Effector memory CD8-positive, alpha-beta T cell (primary cell): ENCODE measurements at regions not wholly inside any gene's neighbourhood (a gene's known extent, or its start where the extent isn't known, plus 50 kb on each side); places are given as distances from the start of the nearest gene placed in this dataset.

Source experiments
- ATAC-seq: fragments of 150-1000 bp; cut with Tn5 transposase; replicated peaks from 2 replicates; pipeline ENCODE4 v1.10.0; 2021; ENCODE audit warnings: mild to moderate bottlenecking, moderate library complexity
- DNase-seq, 3 experiments: peaks; one replicate each; pipeline ENCODE4 v3.0.0; 2021
- H3K27ac Mint-ChIP-seq, 2 donors: one replicate each; pipeline ENCODE4 v1.8.0; 2022; ENCODE audit warnings: mild to moderate bottlenecking in 2 of 2, mixed read lengths in 2 of 2, moderate library complexity in 2 of 2
- H3K27me3 Mint-ChIP-seq, 2 donors: one replicate each; pipeline ENCODE4 v1.8.0; 2022; ENCODE audit warnings: mixed read lengths in 2 of 2
- H3K36me3 Mint-ChIP-seq: one replicate; pipeline ENCODE4 v1.8.0; 2022; ENCODE audit warnings: mild to moderate bottlenecking, moderate library complexity, mixed read lengths; ENCODE audit not compliant: insufficient read depth
- H3K4me1 Mint-ChIP-seq, 2 donors: one replicate each; pipeline ENCODE4 v1.8.0; 2022; ENCODE audit warnings: low read depth in 2 of 2, mixed read lengths in 2 of 2
- H3K4me3 Mint-ChIP-seq, 2 donors: one replicate each; pipeline ENCODE4 v1.8.0; 2022; ENCODE audit warnings: mild to moderate bottlenecking in 2 of 2, mixed read lengths in 2 of 2, moderate library complexity in 2 of 2
- H3K9me3 Mint-ChIP-seq, 2 donors: one replicate each; pipeline ENCODE4 v1.8.0; 2022; ENCODE audit warnings: mixed read lengths in 2 of 2

GRCh38 chr13:74979703-74980102 lies 502.3 kb downstream of the TBC1D4 start:
- Mint-ChIP-seq H3K27me3 (peaks cover 22 to 26% of the 10 kb centered on the region in 2 donors), H3K4me1 (peaks cover 4 to 5% of the 10 kb centered on the region in 2 donors), H3K36me3 (no peaks in the 10 kb centered on the region), H3K4me3 (no peak overlapping the region), H3K27ac (no peak overlapping the region), H3K9me3 (peaks cover 0 to 3% of the 10 kb centered on the region in 2 donors)
- ATAC-seq, result no peak
- no peak for DNase-seq

DNA sequence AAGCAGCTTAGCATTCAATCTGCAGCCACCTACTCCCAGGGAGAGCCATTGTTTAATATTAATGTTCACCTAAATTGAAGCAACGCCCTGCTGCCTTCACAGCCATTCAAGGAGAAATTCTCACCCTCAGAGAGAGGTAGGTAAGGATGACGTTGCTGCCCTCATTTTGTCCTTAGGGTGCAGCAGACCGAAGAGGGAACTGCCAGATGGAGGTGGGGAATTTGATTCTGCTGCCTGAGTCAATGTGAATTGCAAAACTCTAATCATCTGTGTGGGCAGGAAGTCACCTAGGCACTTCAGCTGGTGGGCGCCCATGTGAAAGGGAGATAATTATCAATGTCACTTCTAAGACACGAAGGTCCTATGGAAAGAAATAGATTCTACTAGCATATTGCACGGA lies 503.4 kb downstream of the TBC1D4 start:
- Mint-ChIP-seq H3K9me3 (peaks cover 0 to 3% of the 10 kb centered on the region in 2 donors), H3K27ac (no peak overlapping the region), H3K4me1 (peaks cover 4 to 5% of the 10 kb centered on the region in 2 donors), H3K27me3 (peaks cover 22 to 28% of the 10 kb centered on the region in 2 donors), H3K4me3 (no peak overlapping the region), H3K36me3 (no peaks in the 10 kb centered on the region)
- DNase-seq (no peak), ATAC-seq (no peak)

DNA sequence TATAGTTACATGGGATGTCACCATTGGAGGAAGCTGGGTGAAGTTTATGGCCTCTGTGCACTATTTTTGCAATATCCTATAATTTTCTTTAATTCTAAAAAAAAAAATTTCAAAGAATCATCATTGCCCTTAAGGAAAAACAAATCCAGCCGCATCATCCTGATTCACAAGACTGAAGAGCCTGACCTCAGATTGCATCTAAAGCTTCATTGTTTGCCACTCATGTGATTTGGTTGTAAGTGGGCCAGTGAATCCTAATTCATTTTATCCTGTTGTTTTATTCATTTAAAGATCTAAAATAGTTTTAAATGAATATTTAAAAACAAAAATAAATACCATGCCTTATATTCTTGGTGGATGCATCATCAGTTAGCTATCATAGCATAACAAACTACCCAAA lies 504.5 kb downstream of the TBC1D4 start:
- Mint-ChIP-seq H3K27me3 (peaks cover 22 to 28% of the 10 kb centered on the region in 2 donors), H3K27ac (no peak overlapping the region)
- no peak for ATAC-seq

GRCh38 chr13:74975111-74975510 lies 506.9 kb downstream of the TBC1D4 start:
- Mint-ChIP-seq H3K4me1 (peaks cover 4 to 5% of the 10 kb centered on the region in 2 donors), H3K36me3 (no peaks in the 10 kb centered on the region), H3K9me3 (no peaks in the 10 kb centered on the region), H3K27ac (no peak overlapping the region), H3K27me3 (peaks cover 16 to 28% of the 10 kb centered on the region in 2 donors), H3K4me3 (no peak overlapping the region)
- DNase-seq (no peak), ATAC-seq (no peak)

More for the DNA sequence above, 504.5 kb downstream of the TBC1D4 start:
- no peak for DNase-seq
- Mint-ChIP-seq H3K4me3 (no peak overlapping the region), H3K36me3 (no peaks in the 10 kb centered on the region), H3K4me1 (peaks cover 4 to 5% of the 10 kb centered on the region in 2 donors), H3K9me3 (peaks cover 0 to 3% of the 10 kb centered on the region in 2 donors)

DNA sequence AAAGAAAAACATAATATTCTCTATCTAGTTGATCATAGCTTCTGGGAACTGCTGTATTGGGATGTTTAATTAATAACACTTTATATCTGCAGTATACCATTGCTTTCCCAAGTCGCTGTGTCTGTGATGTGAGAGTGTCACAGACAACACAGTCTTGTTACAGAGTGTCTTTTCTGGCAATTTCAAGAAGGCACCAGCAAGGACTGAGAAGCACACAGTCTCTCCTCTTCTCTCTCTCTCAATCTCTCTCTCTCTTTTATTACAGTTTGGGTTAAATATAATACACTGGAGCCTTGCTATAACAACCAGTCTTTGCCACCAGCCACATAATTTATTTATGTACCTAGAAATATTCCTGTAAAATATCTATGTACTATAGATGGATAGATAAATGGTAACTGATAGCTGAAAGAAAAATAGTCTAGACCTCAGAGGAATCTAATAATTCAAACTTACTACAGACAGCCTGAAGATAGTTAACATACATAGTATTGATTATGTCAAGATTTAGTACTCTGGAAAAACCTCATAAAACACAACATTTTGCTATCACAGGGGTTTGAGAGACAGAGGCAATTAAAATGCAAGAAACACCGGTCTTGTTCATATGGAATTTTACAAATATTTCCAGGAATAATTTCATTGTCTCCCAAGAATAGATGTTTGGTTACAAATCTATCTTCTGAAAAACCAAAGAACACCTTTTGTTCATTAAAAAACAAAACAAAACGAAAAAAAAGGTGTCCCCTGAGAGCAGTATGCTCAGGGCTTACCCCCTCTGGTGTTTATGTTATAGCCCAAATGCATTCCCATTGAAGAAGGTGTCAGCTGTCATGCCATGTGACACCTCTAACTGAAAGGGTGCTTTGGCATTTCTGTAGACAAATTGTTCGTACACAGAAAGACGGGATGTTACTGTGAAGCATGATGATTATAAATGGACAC lies 507.8 kb downstream of the TBC1D4 start:
- H3K27ac Mint-ChIP-seq, result no peak overlapping the region
- H3K4me1 Mint-ChIP-seq, result peaks cover 4 to 5% of the 10 kb centered on the region in 2 donors
- ATAC-seq, result no peak
- H3K4me3 Mint-ChIP-seq, result no peak overlapping the region
- peaks cover 16 to 28% of the 10 kb centered on the region in 2 donors for H3K27me3 Mint-ChIP-seq
- no peaks in the 10 kb centered on the region for H3K36me3 Mint-ChIP-seq
- no peaks in the 10 kb centered on the region for H3K9me3 Mint-ChIP-seq
- no peak for DNase-seq

- ATAC-seq, result no peak
- H3K27ac Mint-ChIP-seq, result no peak overlapping the region
- H3K4me1 Mint-ChIP-seq, result no peaks in the 10 kb centered on the region
- no peak for DNase-seq
- H3K4me3 Mint-ChIP-seq, result no peak overlapping the region
- H3K9me3 Mint-ChIP-seq, result no peaks in the 10 kb centered on the region
- no peaks in the 10 kb centered on the region for H3K36me3 Mint-ChIP-seq
- H3K27me3 Mint-ChIP-seq, result peaks cover 0 to 9% of the 10 kb centered on the region in 2 donors
Observed at GRCh38 chr13:74969419-74969818, 512.5 kb downstream of the TBC1D4 start.

DNA sequence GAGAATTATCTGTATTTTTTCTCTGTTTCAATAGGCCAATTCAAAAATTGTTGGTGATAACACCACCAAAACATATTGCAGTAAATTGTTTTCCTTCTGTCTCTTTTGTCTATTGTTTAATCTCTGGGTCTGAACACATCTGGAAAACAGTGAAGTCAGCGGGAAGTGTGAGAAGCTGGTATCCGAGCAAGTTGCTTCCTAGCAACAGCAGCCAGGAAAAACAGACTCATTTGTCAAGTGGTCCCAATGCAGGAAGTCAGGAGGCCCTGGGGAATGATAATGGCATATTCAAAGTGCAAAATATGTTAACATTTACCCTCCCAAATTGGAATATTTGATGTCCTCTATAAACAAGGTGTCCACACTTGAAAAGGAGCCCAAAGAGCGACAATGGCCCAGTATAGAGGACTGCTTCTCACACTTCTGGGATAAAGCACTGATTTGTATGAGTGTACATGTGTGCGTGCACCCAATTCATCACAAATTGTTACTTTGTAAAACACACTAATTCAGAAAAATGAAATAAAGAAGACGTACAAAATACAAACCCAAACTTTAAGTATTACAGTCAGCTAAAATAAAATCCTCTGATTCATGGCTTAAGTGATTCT lies 515.0 kb downstream of the TBC1D4 start:
- Mint-ChIP-seq H3K4me1 (no peaks in the 10 kb centered on the region), H3K9me3 (peaks cover 0 to 2% of the 10 kb centered on the region in 2 donors), H3K4me3 (no peak overlapping the region), H3K27me3 (peaks cover 18 to 28% of the 10 kb centered on the region in 2 donors), H3K27ac (no peak overlapping the region), H3K36me3 (no peaks in the 10 kb centered on the region)
- no peak for ATAC-seq
- no peak for DNase-seq

DNA sequence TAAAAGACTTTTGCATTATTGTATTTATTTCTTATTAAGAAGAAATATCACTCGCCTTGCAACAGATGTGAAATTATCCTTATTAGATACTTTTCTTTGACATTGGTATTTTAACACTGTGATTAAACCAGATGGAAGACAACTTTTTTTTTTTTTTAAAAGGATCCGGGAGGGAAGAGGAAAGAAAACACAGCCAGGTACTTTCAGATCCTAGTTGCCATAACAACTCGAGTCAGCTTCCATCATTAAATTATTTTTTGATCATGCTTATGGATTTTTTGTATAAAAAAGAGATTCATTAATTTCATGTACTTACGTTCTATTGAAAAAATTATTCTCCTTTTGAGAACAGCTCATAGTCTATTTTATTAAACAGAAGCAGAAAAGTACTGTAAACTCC lies 515.7 kb downstream of the TBC1D4 start:
- peaks cover 0 to 2% of the 10 kb centered on the region in 2 donors for H3K9me3 Mint-ChIP-seq
- ATAC-seq (no peak), DNase-seq (no peak)
- no peaks in the 10 kb centered on the region for H3K4me1 Mint-ChIP-seq
- H3K27me3 Mint-ChIP-seq, result peaks cover 19 to 29% of the 10 kb centered on the region in 2 donors
- no peak overlapping the region for H3K4me3 Mint-ChIP-seq
- H3K36me3 Mint-ChIP-seq, result no peaks in the 10 kb centered on the region
- no peak overlapping the region for H3K27ac Mint-ChIP-seq

DNA sequence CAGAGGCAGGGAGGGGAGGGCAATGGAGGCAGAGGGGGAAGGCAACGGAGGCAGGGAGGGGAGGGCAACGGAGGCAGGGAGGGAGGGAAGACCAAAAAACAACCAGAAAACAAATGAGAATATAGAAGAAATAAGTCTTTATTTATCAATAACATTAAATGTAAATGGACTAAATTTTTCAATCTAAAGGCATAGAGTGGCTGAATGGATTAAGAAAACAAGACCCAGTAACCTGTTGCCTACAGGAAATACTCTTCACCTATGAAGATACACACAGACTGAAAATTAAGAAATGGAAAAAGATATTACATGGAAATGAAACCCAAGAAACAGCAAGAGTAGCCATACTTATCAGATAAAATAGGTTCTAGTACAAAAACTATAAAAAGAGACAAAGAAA lies 536.3 kb downstream of the TBC1D4 start:
- DNase-seq (no peak), ATAC-seq (no peak)
- H3K4me1 Mint-ChIP-seq, result no peaks in the 10 kb centered on the region
- H3K4me3 Mint-ChIP-seq, result no peak overlapping the region
- peaks cover 0 to 18% of the 10 kb centered on the region in 2 donors for H3K27me3 Mint-ChIP-seq
- H3K36me3 Mint-ChIP-seq, result peaks cover 3% of the 10 kb centered on the region
- peaks cover 6 to 9% of the 10 kb centered on the region in 2 donors for H3K9me3 Mint-ChIP-seq
- H3K27ac Mint-ChIP-seq, result no peak overlapping the region

DNA sequence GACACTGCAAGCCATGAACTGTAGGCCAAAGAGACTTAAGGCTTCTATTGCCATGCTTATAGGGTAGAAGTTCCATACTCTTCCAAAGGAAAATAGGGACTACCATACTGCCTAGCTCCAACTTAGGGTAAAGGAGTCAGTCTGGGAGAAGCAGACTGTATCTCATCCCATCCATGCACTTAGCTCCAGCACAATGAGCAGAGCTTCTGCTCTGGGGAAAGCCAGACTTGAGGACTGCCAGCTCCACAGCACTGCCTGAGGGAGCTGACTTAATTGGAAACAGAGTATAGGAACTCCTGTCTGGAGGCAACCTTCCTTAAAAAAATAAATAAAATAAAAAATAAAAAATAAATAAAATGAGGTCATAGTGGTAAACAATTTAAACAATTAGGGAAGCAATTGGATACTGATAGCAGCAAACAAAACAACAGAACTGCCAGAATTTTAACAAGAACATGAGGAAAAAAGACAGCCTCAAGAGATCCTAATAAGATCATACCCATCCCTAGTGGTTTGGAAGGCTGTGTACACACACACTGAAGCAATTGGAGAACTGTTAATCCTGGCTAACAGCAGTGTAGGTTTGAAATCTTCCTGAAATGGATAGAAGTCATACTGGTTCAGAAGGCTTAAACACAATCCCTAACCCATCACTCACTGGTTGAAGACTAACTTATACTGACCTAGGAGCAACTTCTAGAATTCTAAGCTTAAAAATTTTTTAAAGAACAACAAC lies 550.1 kb downstream of the TBC1D4 start:
- ATAC-seq, result no peak
- H3K4me3 Mint-ChIP-seq, result no peak overlapping the region

GRCh38 chr13:74930402-74931165 lies 551.4 kb downstream of the TBC1D4 start:
- Mint-ChIP-seq H3K36me3 (no peaks in the 10 kb centered on the region), H3K27ac (no peak overlapping the region), H3K4me1 (no peaks in the 10 kb centered on the region), H3K9me3 (no peaks in the 10 kb centered on the region), H3K27me3 (peaks cover 0 to 15% of the 10 kb centered on the region in 2 donors), H3K4me3 (no peak overlapping the region)
- ATAC-seq (no peak), DNase-seq (no peak)

More for the DNA sequence above, 550.1 kb downstream of the TBC1D4 start:
- H3K4me1 Mint-ChIP-seq, result no peaks in the 10 kb centered on the region
- H3K9me3 Mint-ChIP-seq, result no peaks in the 10 kb centered on the region
- H3K36me3 Mint-ChIP-seq, result no peaks in the 10 kb centered on the region
- H3K27me3 Mint-ChIP-seq, result peaks cover 0 to 21% of the 10 kb centered on the region in 2 donors
- H3K27ac Mint-ChIP-seq, result no peak overlapping the region
- DNase-seq, result no peak

GRCh38 chr13:74929436-74929835 lies 552.5 kb downstream of the TBC1D4 start:
- Mint-ChIP-seq H3K36me3 (no peaks in the 10 kb centered on the region), H3K27me3 (peaks cover 0 to 6% of the 10 kb centered on the region in 2 donors), H3K4me3 (no peak overlapping the region), H3K4me1 (no peaks in the 10 kb centered on the region), H3K9me3 (no peaks in the 10 kb centered on the region), H3K27ac (no peak overlapping the region)
- no peak for ATAC-seq
- DNase-seq, result no peak

GRCh38 chr13:74927823-74928222 lies 554.1 kb downstream of the TBC1D4 start:
- Mint-ChIP-seq H3K4me3 (no peak overlapping the region), H3K27ac (no peak overlapping the region), H3K27me3 (peaks cover 0 to 6% of the 10 kb centered on the region in 2 donors), H3K4me1 (no peaks in the 10 kb centered on the region), H3K9me3 (no peaks in the 10 kb centered on the region), H3K36me3 (no peaks in the 10 kb centered on the region)
- ATAC-seq (no peak), DNase-seq (no peak)
